Karpas-422 (cell line): ENCODE measurements at regions not wholly inside any gene's neighbourhood (a gene's known extent, or its start where the extent isn't known, plus 50 kb on each side); places are given as distances from the start of the nearest gene placed in this dataset.

ENCODE experiments used
- DNase-seq: peaks from one replicate; pipeline ENCODE4 v3.0.0-alpha.2; 2015
- H2AFZ ChIP-seq: fragments of 200-600 bp; sonication (generic); 2 replicates; pipeline ENCODE4 v1.6.1; 2014; ENCODE audit warnings: antibody characterized with exemption, low read length, mixed read lengths
- H3K27ac ChIP-seq: fragments of 200-600 bp; sonication (generic); 2 replicates; pipeline ENCODE4 v1.5.1; 2014; ENCODE audit warnings: mild to moderate bottlenecking, low read length, moderate library complexity
- H3K27me3 ChIP-seq: fragments of 200-600 bp; sonication (generic); 2 replicates; pipeline ENCODE4 v1.6.1; 2014; ENCODE audit warnings: low read length, mixed read lengths
- H3K36me3 ChIP-seq: fragments of 200-600 bp; sonication (generic); 2 replicates; pipeline ENCODE4 v1.6.1; 2014; ENCODE audit warnings: low read length, mixed read lengths; ENCODE audit not compliant: insufficient read depth
- H3K4me1 ChIP-seq: fragments of 200-600 bp; sonication (generic); 2 replicates; pipeline ENCODE4 v1.6.1; 2014; ENCODE audit warnings: mild to moderate bottlenecking, low read length, mixed read lengths
- H3K4me2 ChIP-seq: fragments of 200-600 bp; sonication (generic); 2 replicates; pipeline ENCODE4 v1.6.1; 2014; ENCODE audit warnings: low read length, low read depth, mild to moderate bottlenecking; ENCODE audit not compliant: poor library complexity, severe bottlenecking
- H3K4me3 ChIP-seq: fragments of 200-600 bp; sonication (generic); 2 replicates; pipeline ENCODE4 v1.5.1; 2014; ENCODE audit warnings: mild to moderate bottlenecking, antibody characterized with exemption, low read length, mixed read lengths
- H3K79me2 ChIP-seq: fragments of 200-600 bp; sonication (generic); 2 replicates; pipeline ENCODE4 v1.6.1; 2014; ENCODE audit warnings: mild to moderate bottlenecking, low read length, mixed read lengths
- H3K9ac ChIP-seq: fragments of 200-600 bp; sonication (generic); 2 replicates; pipeline ENCODE4 v1.6.0; 2014; ENCODE audit warnings: low read length
- H3K9me2 ChIP-seq: fragments of 200-600 bp; sonication (generic), shearing (Covaris generic); replicated peaks from 2 replicates; pipeline ENCODE4 v1.6.0; 2014; ENCODE audit warnings: mild to moderate bottlenecking, low read length, moderate library complexity; ENCODE audit not compliant: insufficient read depth
- H3K9me3 ChIP-seq: fragments of 300-700, 200-600 bp; sonication (generic); 2 replicates; pipeline ENCODE4 v1.6.1; 2014; ENCODE audit warnings: low read length, mixed read lengths
- H4K20me1 ChIP-seq: fragments of 200-600 bp; sonication (generic); 2 replicates; pipeline ENCODE4 v1.6.1; 2014; ENCODE audit warnings: mild to moderate bottlenecking, antibody characterized with exemption, low read length, low read depth; ENCODE audit not compliant: insufficient read depth

- H3K4me3 ChIP-seq: no peak overlapping the region
- H3K4me1 ChIP-seq: no peaks in the 10 kb centered on the region
- DNase-seq: no peak
- peak overlapping the region; percentile 56 for H2AFZ ChIP-seq
- H3K27me3 ChIP-seq: no peaks in the 10 kb centered on the region
- no peaks in the 10 kb centered on the region for H3K36me3 ChIP-seq
- H3K9ac ChIP-seq: no peak overlapping the region
- H3K9me2 ChIP-seq: no peaks in the 10 kb centered on the region
- H3K9me3 ChIP-seq: peaks cover 16% of the 10 kb centered on the region; the same call in 1 of the 2 replicates
- no peak overlapping the region for H3K27ac ChIP-seq
- H3K79me2 ChIP-seq: no peaks in the 10 kb centered on the region
- H4K20me1 ChIP-seq: no peaks in the 10 kb centered on the region
- no peak overlapping the region for H3K4me2 ChIP-seq
These were observed 465.4 kb downstream of the FSCB start for GRCh38 chr14:44041700-44042099.

GRCh38 chr14:44040561-44040960 lies 466.5 kb downstream of the FSCB start:
- no peak for DNase-seq
- no peaks in the 10 kb centered on the region for H3K36me3 ChIP-seq
- H3K4me2 ChIP-seq: no peak overlapping the region
- H2AFZ ChIP-seq: no peak overlapping the region; the same call in 1 of the 2 replicates
- no peaks in the 10 kb centered on the region for H3K27me3 ChIP-seq
- H3K9me2 ChIP-seq: no peaks in the 10 kb centered on the region
- no peaks in the 10 kb centered on the region for H3K4me1 ChIP-seq
- no peak overlapping the region for H3K4me3 ChIP-seq
- no peak overlapping the region for H3K27ac ChIP-seq
- no peaks in the 10 kb centered on the region for H4K20me1 ChIP-seq
- H3K9me3 ChIP-seq: peaks cover 16% of the 10 kb centered on the region; the same call in 1 of the 2 replicates
- no peak overlapping the region for H3K9ac ChIP-seq
- no peaks in the 10 kb centered on the region for H3K79me2 ChIP-seq

GRCh38 chr14:44036248-44036647 lies 470.8 kb downstream of the FSCB start:
- Histone ChIP-seq H3K4me2 (no peak overlapping the region), H2AFZ (0 out of 2 replicates have a peak overlapping the region, but pooled peaks have one; percentile 32)

GRCh38 chr14:44035707-44036106 lies 471.4 kb downstream of the FSCB start:
- H3K9ac ChIP-seq: no peak overlapping the region
- H3K36me3 ChIP-seq: no peaks in the 10 kb centered on the region
- H3K4me1 ChIP-seq: peaks cover 7% of the 10 kb centered on the region
- no peak overlapping the region for H3K27ac ChIP-seq
- H3K4me2 ChIP-seq: no peak overlapping the region
- no peak for DNase-seq
- no peaks in the 10 kb centered on the region for H3K27me3 ChIP-seq
- H2AFZ ChIP-seq: 0 out of 2 replicates have a peak overlapping the region, but pooled peaks have one; percentile 45
- no peaks in the 10 kb centered on the region for H3K79me2 ChIP-seq
- no peaks in the 10 kb centered on the region for H4K20me1 ChIP-seq
- H3K9me3 ChIP-seq: peaks cover 16% of the 10 kb centered on the region; the same call in 1 of the 2 replicates
- H3K4me3 ChIP-seq: no peak overlapping the region
- no peaks in the 10 kb centered on the region for H3K9me2 ChIP-seq

More at GRCh38 chr14:44036248-44036647, 470.8 kb downstream of the FSCB start:
- Histone ChIP-seq H4K20me1 (no peaks in the 10 kb centered on the region), H3K27ac (no peak overlapping the region), H3K27me3 (no peaks in the 10 kb centered on the region), H3K4me3 (no peak overlapping the region), H3K79me2 (no peaks in the 10 kb centered on the region), H3K36me3 (no peaks in the 10 kb centered on the region), H3K9me3 (peaks cover 16% of the 10 kb centered on the region; the same call in 1 of the 2 replicates), H3K4me1 (peaks cover 2% of the 10 kb centered on the region), H3K9ac (no peak overlapping the region), H3K9me2 (no peaks in the 10 kb centered on the region)
- no peak for DNase-seq

- Histone ChIP-seq H3K27me3 (no peaks in the 10 kb centered on the region), H3K27ac (no peak overlapping the region)
These were observed 476.2 kb downstream of the FSCB start for GRCh38 chr14:44030831-44031383.

GRCh38 chr14:44029933-44030332 lies 477.1 kb downstream of the FSCB start:
- H3K4me2 ChIP-seq: no peak overlapping the region
- no peak overlapping the region for H3K9ac ChIP-seq
- DNase-seq: no peak
- H3K27ac ChIP-seq: no peak overlapping the region
- H3K27me3 ChIP-seq: no peaks in the 10 kb centered on the region
- H3K4me3 ChIP-seq: no peak overlapping the region
- no peaks in the 10 kb centered on the region for H3K9me3 ChIP-seq
- peaks cover 12% of the 10 kb centered on the region for H3K4me1 ChIP-seq
- no peaks in the 10 kb centered on the region for H4K20me1 ChIP-seq
- H3K9me2 ChIP-seq: no peaks in the 10 kb centered on the region
- H3K36me3 ChIP-seq: no peaks in the 10 kb centered on the region
- peak overlapping the region; percentile 69 for H2AFZ ChIP-seq
- no peaks in the 10 kb centered on the region for H3K79me2 ChIP-seq

More at GRCh38 chr14:44030831-44031383, 476.2 kb downstream of the FSCB start:
- no peak for DNase-seq
- Histone ChIP-seq H3K79me2 (no peaks in the 10 kb centered on the region), H3K4me2 (peak overlapping the region; percentile 21), H3K9ac (0 out of 2 replicates have a peak overlapping the region, but pooled peaks have one; percentile 2), H3K4me3 (no peak overlapping the region; the same call in 1 of the 2 replicates), H2AFZ (peak overlapping the region; percentile 69), H4K20me1 (no peaks in the 10 kb centered on the region), H3K9me2 (no peaks in the 10 kb centered on the region), H3K4me1 (peaks cover 12% of the 10 kb centered on the region), H3K9me3 (no peaks in the 10 kb centered on the region), H3K36me3 (no peaks in the 10 kb centered on the region)

- H3K9me2 ChIP-seq: no peaks in the 10 kb centered on the region
- no peaks in the 10 kb centered on the region for H3K79me2 ChIP-seq
- H3K4me2 ChIP-seq: no peak overlapping the region
- H2AFZ ChIP-seq: no peak overlapping the region
- H3K4me3 ChIP-seq: no peak overlapping the region
- no peaks in the 10 kb centered on the region for H4K20me1 ChIP-seq
- DNase-seq: no peak
- H3K4me1 ChIP-seq: peaks cover 12% of the 10 kb centered on the region
- no peaks in the 10 kb centered on the region for H3K27me3 ChIP-seq
- no peaks in the 10 kb centered on the region for H3K9me3 ChIP-seq
- no peak overlapping the region for H3K27ac ChIP-seq
- no peaks in the 10 kb centered on the region for H3K36me3 ChIP-seq
- no peak overlapping the region for H3K9ac ChIP-seq
These were observed 479.7 kb downstream of the FSCB start for GRCh38 chr14:44027397-44027796.

- no peaks in the 10 kb centered on the region for H3K27me3 ChIP-seq
- H3K9me2 ChIP-seq: no peaks in the 10 kb centered on the region
- H3K36me3 ChIP-seq: no peaks in the 10 kb centered on the region
- no peak overlapping the region for H3K9ac ChIP-seq
- no peaks in the 10 kb centered on the region for H3K79me2 ChIP-seq
- H3K4me2 ChIP-seq: no peak overlapping the region
- H3K4me3 ChIP-seq: no peak overlapping the region
- DNase-seq: no peak
- no peaks in the 10 kb centered on the region for H3K4me1 ChIP-seq
- H3K9me3 ChIP-seq: 0 out of 2 replicates have a peak, but pooled peaks cover 2% of the 10 kb centered on the region
- no peak overlapping the region for H3K27ac ChIP-seq
- no peaks in the 10 kb centered on the region for H4K20me1 ChIP-seq
- peak overlapping the region; percentile 27 for H2AFZ ChIP-seq
These were observed 496.5 kb downstream of the FSCB start for GRCh38 chr14:44010595-44010994.
